ENCODE measurements at regions not wholly inside any gene's neighbourhood (a gene's known extent, or its start where the extent isn't known, plus 50 kb on each side); places are given as distances from the start of the nearest gene placed in this dataset.
"Not testable (repeated sequence)": the region's sequence is repeated elsewhere in the genome, so short reads cannot be mapped to it uniquely, and the experiment has no call there.

- POLR2A ChIA-PET = no interaction called here
- WGBS (ENCODE audit: insufficient coverage) = 67% methylated on average over 6 of the region's 8 CpGs
- no peak overlapping the region for H3K4me3 ChIP-seq (ENCODE audit: control insufficient read depth in 1 of 7, extremely low read depth in 1 of 7, insufficient read depth in 4 of 7, low read depth in 2 of 7, low read length in 6 of 7)
Observed at GRCh38 chr3:62940771-62941563, 65.8 kb upstream of the CADPS start.

GRCh38 chr3:62942227-62942626 lies 67.0 kb upstream of the CADPS start:
- CTCF ChIA-PET = no interaction called here
- Histone ChIP-seq H3K4me1 (ENCODE audit: control extremely low read depth in 1 of 4, control insufficient read depth in 4 of 4, insufficient read depth in 4 of 4, low read length in 3 of 4) (no peaks in the 10 kb centered on the region), H3K36me3 (ENCODE audit: control insufficient read depth in 4 of 4, insufficient read depth in 4 of 4, low read length in 3 of 4) (no peaks in the 10 kb centered on the region), H3K27me3 (replicated peaks in 2 of 5; ENCODE audit: control insufficient read depth in 4 of 5, insufficient read depth in 5 of 5, low read length in 4 of 5) (no peaks in the 10 kb centered on the region), H3K27ac (ENCODE audit: insufficient read depth in 1 of 2, low read depth in 1 of 2, low read length in 2 of 2, poor library complexity in 1 of 2, severe bottlenecking in 2 of 2) (no peak overlapping the region), H3K4me3 (ENCODE audit: control insufficient read depth in 1 of 7, extremely low read depth in 1 of 7, insufficient read depth in 4 of 7, low read depth in 2 of 7, low read length in 6 of 7) (no peak overlapping the region), H3K9me3 (ENCODE audit: control extremely low read depth in 1 of 5, control insufficient read depth in 4 of 5, insufficient read depth in 2 of 5, low read depth in 1 of 5, low read length in 4 of 5) (peaks cover 0 to 3% (median 0%) of the 10 kb centered on the region in 5 experiments)
- WGBS (ENCODE audit: insufficient coverage) = 90% methylated on average over 3 of the region's 3 CpGs
- POLR2A ChIA-PET = no interaction called here
- DNase-seq = no peak

More at GRCh38 chr3:62940771-62941563, 65.8 kb upstream of the CADPS start:
- Histone ChIP-seq H3K27me3 (replicated peaks in 2 of 5; ENCODE audit: control insufficient read depth in 4 of 5, insufficient read depth in 5 of 5, low read length in 4 of 5) (no peaks in the 10 kb centered on the region), H3K27ac (ENCODE audit: insufficient read depth in 1 of 2, low read depth in 1 of 2, low read length in 2 of 2, poor library complexity in 1 of 2, severe bottlenecking in 2 of 2) (no peak overlapping the region), H3K9me3 (ENCODE audit: control extremely low read depth in 1 of 5, control insufficient read depth in 4 of 5, insufficient read depth in 2 of 5, low read depth in 1 of 5, low read length in 4 of 5) (peaks cover 0 to 6% (median 1%) of the 10 kb centered on the region in 5 experiments), H3K36me3 (ENCODE audit: control insufficient read depth in 4 of 4, insufficient read depth in 4 of 4, low read length in 3 of 4) (no peaks in the 10 kb centered on the region), H3K4me1 (ENCODE audit: control extremely low read depth in 1 of 4, control insufficient read depth in 4 of 4, insufficient read depth in 4 of 4, low read length in 3 of 4) (no peaks in the 10 kb centered on the region)
- no peak for DNase-seq
- CTCF ChIA-PET = no interaction called here

- no peaks in the 10 kb centered on the region for H3K27me3 ChIP-seq (replicated peaks in 2 of 5; ENCODE audit: control insufficient read depth in 4 of 5, insufficient read depth in 5 of 5, low read length in 4 of 5)
- CTCF ChIA-PET = no interaction called here
- no peak for DNase-seq
- H3K4me3 ChIP-seq (ENCODE audit: control insufficient read depth in 1 of 7, extremely low read depth in 1 of 7, insufficient read depth in 4 of 7, low read depth in 2 of 7, low read length in 6 of 7) = no peak overlapping the region
- no peaks in the 10 kb centered on the region for H3K4me1 ChIP-seq (ENCODE audit: control extremely low read depth in 1 of 4, control insufficient read depth in 4 of 4, insufficient read depth in 4 of 4, low read length in 3 of 4)
- peaks cover 0 to 3% (median 0%) of the 10 kb centered on the region in 5 experiments for H3K9me3 ChIP-seq (ENCODE audit: control extremely low read depth in 1 of 5, control insufficient read depth in 4 of 5, insufficient read depth in 2 of 5, low read depth in 1 of 5, low read length in 4 of 5)
- no peak overlapping the region for H3K27ac ChIP-seq (ENCODE audit: insufficient read depth in 1 of 2, low read depth in 1 of 2, low read length in 2 of 2, poor library complexity in 1 of 2, severe bottlenecking in 2 of 2)
- no peaks in the 10 kb centered on the region for H3K36me3 ChIP-seq (ENCODE audit: control insufficient read depth in 4 of 4, insufficient read depth in 4 of 4, low read length in 3 of 4)
- POLR2A ChIA-PET = no interaction called here
Observed at GRCh38 chr3:62942764-62943163, 67.5 kb upstream of the CADPS start.

- no peak overlapping the region for H3K27ac ChIP-seq (ENCODE audit: insufficient read depth in 1 of 2, low read depth in 1 of 2, low read length in 2 of 2, poor library complexity in 1 of 2, severe bottlenecking in 2 of 2)
- no peaks in the 10 kb centered on the region for H3K4me1 ChIP-seq (ENCODE audit: control extremely low read depth in 1 of 4, control insufficient read depth in 4 of 4, insufficient read depth in 4 of 4, low read length in 3 of 4)
- ChIA-PET CTCF (no interaction called here), POLR2A (no interaction called here)
- peaks cover 0 to 2% (median 0%) of the 10 kb centered on the region in 5 experiments for H3K27me3 ChIP-seq (replicated peaks in 2 of 5; ENCODE audit: control insufficient read depth in 4 of 5, insufficient read depth in 5 of 5, low read length in 4 of 5)
- no peak overlapping the region for H3K4me3 ChIP-seq (ENCODE audit: control insufficient read depth in 1 of 7, extremely low read depth in 1 of 7, insufficient read depth in 4 of 7, low read depth in 2 of 7, low read length in 6 of 7)
- DNase-seq = no peak
- peaks cover 0 to 1% (median 0%) of the 10 kb centered on the region in 5 experiments for H3K9me3 ChIP-seq (ENCODE audit: control extremely low read depth in 1 of 5, control insufficient read depth in 4 of 5, insufficient read depth in 2 of 5, low read depth in 1 of 5, low read length in 4 of 5)
- H3K36me3 ChIP-seq (ENCODE audit: control insufficient read depth in 4 of 4, insufficient read depth in 4 of 4, low read length in 3 of 4) = no peaks in the 10 kb centered on the region
- 89% methylated on average over 3 of the region's 4 CpGs for WGBS (ENCODE audit: insufficient coverage)
Observed at GRCh38 chr3:62948921-62949320, 73.7 kb upstream of the CADPS start.

GRCh38 chr3:62950210-62950609 lies 75.0 kb upstream of the CADPS start:
- H3K27me3 ChIP-seq (replicated peaks in 2 of 5; ENCODE audit: control insufficient read depth in 4 of 5, insufficient read depth in 5 of 5, low read length in 4 of 5) = peaks cover 0 to 2% (median 0%) of the 10 kb centered on the region in 5 experiments
- WGBS (ENCODE audit: insufficient coverage) = no CpG with 5 or more reads among the region's 4 CpGs
- no peaks in the 10 kb centered on the region for H3K4me1 ChIP-seq (ENCODE audit: control extremely low read depth in 1 of 4, control insufficient read depth in 4 of 4, insufficient read depth in 4 of 4, low read length in 3 of 4)
- no peak for DNase-seq
- no peaks in the 10 kb centered on the region for H3K9me3 ChIP-seq (ENCODE audit: control extremely low read depth in 1 of 5, control insufficient read depth in 4 of 5, insufficient read depth in 2 of 5, low read depth in 1 of 5, low read length in 4 of 5)
- H3K27ac ChIP-seq (ENCODE audit: insufficient read depth in 1 of 2, low read depth in 1 of 2, low read length in 2 of 2, poor library complexity in 1 of 2, severe bottlenecking in 2 of 2) = no peak overlapping the region
- H3K36me3 ChIP-seq (ENCODE audit: control insufficient read depth in 4 of 4, insufficient read depth in 4 of 4, low read length in 3 of 4) = no peaks in the 10 kb centered on the region
- no peak overlapping the region for H3K4me3 ChIP-seq (ENCODE audit: control insufficient read depth in 1 of 7, extremely low read depth in 1 of 7, insufficient read depth in 4 of 7, low read depth in 2 of 7, low read length in 6 of 7)
- POLR2A ChIA-PET = no interaction called here
- CTCF ChIA-PET = no interaction called here

- no peak overlapping the region for H3K27ac ChIP-seq (ENCODE audit: insufficient read depth in 1 of 2, low read depth in 1 of 2, low read length in 2 of 2, poor library complexity in 1 of 2, severe bottlenecking in 2 of 2)
- ChIA-PET POLR2A (no interaction called here), CTCF (no interaction called here)
- no peak overlapping the region for H3K4me3 ChIP-seq (ENCODE audit: control insufficient read depth in 1 of 7, extremely low read depth in 1 of 7, insufficient read depth in 4 of 7, low read depth in 2 of 7, low read length in 6 of 7)
- H3K4me1 ChIP-seq (ENCODE audit: control extremely low read depth in 1 of 4, control insufficient read depth in 4 of 4, insufficient read depth in 4 of 4, low read length in 3 of 4) = no peaks in the 10 kb centered on the region
- peaks cover 0 to 2% (median 0%) of the 10 kb centered on the region in 5 experiments for H3K27me3 ChIP-seq (replicated peaks in 2 of 5; ENCODE audit: control insufficient read depth in 4 of 5, insufficient read depth in 5 of 5, low read length in 4 of 5)
- H3K36me3 ChIP-seq (ENCODE audit: control insufficient read depth in 4 of 4, insufficient read depth in 4 of 4, low read length in 3 of 4) = no peaks in the 10 kb centered on the region
- 94% methylated on average over 3 of the region's 4 CpGs for WGBS (ENCODE audit: insufficient coverage)
- DNase-seq = no peak
- no peaks in the 10 kb centered on the region for H3K9me3 ChIP-seq (ENCODE audit: control extremely low read depth in 1 of 5, control insufficient read depth in 4 of 5, insufficient read depth in 2 of 5, low read depth in 1 of 5, low read length in 4 of 5)
Observed at GRCh38 chr3:62951037-62951613, 75.9 kb upstream of the CADPS start.

- CTCF ChIA-PET = not testable (repeated sequence)
Observed at GRCh38 chr3:62951880-62952279, 76.7 kb upstream of the CADPS start.

More at GRCh38 chr3:62951880-62952279, 76.7 kb upstream of the CADPS start:
- H3K36me3 ChIP-seq (ENCODE audit: control insufficient read depth in 4 of 4, insufficient read depth in 4 of 4, low read length in 3 of 4); H3K4me3 ChIP-seq (ENCODE audit: control insufficient read depth in 1 of 7, extremely low read depth in 1 of 7, insufficient read depth in 4 of 7, low read depth in 2 of 7, low read length in 6 of 7); H3K4me1 ChIP-seq (ENCODE audit: control extremely low read depth in 1 of 4, control insufficient read depth in 4 of 4, insufficient read depth in 4 of 4, low read length in 3 of 4); H3K9me3 ChIP-seq (ENCODE audit: control extremely low read depth in 1 of 5, control insufficient read depth in 4 of 5, insufficient read depth in 2 of 5, low read depth in 1 of 5, low read length in 4 of 5); H3K27me3 ChIP-seq (replicated peaks in 2 of 5; ENCODE audit: control insufficient read depth in 4 of 5, insufficient read depth in 5 of 5, low read length in 4 of 5); DNase-seq; POLR2A ChIA-PET; H3K27ac ChIP-seq (ENCODE audit: insufficient read depth in 1 of 2, low read depth in 1 of 2, low read length in 2 of 2, poor library complexity in 1 of 2, severe bottlenecking in 2 of 2): not testable (repeated sequence)
